ENCODE measurements at regions not wholly inside any gene's neighbourhood (a gene's known extent, or its start where the extent isn't known, plus 50 kb on each side); places are given as distances from the start of the nearest gene placed in this dataset.
A peak's percentile ranks its signal among the peaks of the same experiment; 100 is the strongest.
"Not testable (repeated sequence)": the region's sequence is repeated elsewhere in the genome, so short reads cannot be mapped to it uniquely, and the experiment has no call there.

DNA sequence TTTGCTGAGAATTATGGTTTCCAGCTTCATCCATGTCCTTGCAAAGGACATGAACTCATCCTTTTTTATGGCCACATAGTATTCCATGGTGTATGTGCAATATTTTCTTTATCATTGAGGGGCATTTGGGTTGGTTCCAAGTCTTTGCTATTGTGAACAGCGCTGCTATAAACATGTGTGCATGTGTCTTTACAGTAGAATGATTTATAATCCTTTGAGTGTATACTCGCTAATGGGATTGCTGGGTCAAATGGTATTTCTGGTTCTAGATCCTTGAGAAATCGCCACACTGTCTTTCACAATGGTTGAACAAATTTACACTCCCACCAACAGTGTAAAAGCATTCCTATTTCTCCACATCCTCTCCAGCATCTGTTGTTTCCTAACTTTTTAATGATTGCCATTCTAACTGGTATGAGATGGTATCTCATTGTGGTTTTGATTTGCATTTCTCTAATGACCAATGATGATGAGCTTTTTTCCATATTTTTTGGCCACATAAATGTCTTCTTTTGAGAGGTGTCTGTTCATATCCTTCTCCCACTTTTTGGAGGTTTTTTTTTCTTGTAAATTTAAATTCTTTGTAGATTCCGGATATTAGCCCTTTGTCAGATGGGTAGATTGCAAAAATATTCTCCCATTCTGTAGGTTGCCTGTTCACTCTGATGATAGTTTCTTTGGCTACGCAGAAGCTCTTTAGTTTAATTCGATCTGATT is 180.1 kb downstream of the PLPPR4 start:
- not testable (repeated sequence) for DNase-seq (ENCODE audit: low read depth)

DNA sequence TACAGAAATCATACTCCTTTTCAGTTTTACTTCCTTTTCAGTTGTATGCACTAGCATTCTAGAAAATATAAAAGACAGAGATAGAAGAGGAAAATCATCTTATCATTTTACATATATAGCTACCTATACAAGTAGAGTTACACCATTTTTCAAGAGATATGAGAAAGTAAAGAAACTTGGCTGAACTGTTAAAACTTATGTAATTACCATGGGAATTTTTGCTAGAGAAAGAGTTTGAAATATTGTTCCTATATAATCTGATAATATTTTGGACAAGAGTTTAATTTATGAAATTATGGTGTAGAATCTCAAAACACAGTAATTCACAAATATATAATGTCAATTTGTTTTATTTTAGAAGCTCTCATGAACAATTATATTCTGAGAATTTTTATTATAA is 180.8 kb downstream of the PLPPR4 start:
- no peak for DNase-seq (ENCODE audit: low read depth)

DNA sequence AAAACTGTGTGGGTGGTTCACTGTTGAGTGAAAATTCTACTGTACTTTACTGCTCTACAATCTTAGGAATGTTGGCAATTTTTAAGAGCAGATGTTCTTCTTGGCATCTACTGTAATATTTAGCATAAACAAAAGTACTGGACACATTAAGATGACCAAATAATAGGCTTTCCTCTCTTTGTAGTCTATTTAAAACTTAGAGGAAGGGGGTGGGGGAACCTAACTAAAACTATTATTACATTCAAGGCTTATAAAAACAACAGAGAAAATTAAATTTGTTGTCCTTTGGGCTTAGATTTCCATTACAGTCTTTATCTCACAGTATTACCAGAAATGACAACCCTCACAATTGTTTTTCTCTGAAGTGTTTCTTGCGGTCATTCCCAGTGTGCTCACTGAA is 181.2 kb downstream of the PLPPR4 start:
- peak; percentile 51 for DNase-seq (ENCODE audit: low read depth)

DNA sequence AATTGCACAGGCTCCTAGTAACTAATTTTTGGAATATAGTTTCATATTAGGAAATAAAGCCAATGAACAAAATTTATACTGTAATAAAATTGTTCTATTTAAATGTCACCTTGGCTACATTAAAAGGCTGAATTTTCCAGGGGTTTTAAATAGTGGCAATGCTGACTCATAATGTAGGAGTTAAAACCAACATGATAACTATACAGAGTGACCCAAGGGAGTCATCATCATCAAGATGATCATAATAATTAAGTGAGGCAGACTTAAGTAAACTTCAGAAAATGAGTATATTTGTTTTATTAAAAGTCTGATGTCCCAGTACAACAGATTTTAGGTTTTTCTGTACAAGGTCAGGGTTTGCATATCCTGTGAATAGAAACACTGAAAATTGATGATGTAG is 183.4 kb downstream of the PLPPR4 start:
- no peak for DNase-seq (ENCODE audit: low read depth)

DNA sequence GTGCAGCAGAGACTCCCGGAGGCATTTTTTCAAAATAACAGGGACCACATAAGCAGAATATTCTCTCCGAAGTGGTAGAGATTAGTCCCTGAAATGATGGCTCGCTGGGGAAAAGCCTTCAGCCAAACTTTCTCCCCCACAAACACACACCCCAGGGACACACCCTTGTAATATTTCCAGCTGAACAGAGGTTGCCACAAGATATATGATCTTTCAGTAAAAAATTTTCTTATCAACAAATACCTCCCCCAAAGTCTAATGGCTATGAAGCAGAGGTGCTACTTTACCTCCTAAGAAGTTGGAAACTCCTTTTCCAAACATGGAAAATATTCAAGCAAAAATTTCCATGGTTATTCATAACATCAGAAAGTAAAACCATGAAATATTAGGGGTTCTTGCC is 190.2 kb upstream of the PALMD start:
- no peak for DNase-seq (ENCODE audit: low read depth)

DNA sequence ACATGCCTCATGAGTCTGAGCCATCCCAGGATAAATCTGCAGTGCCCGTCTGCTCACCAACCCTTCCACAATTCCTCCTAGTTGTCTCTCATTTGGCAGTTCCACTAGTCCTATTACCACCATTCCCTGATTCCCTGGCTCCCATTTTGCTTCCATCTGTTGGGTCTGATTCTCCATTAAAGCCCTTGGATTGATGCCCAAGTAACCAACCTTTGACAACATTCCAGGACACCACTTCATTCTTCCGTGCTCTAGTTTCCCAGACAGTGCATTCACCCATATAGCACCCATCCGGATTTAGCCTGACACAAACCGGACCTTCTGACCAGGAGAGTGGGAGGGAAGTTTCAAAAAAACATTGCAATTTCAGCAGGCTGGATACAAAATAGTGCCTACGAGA is 189.4 kb upstream of the PALMD start:
- peak; percentile 85 for DNase-seq (ENCODE audit: low read depth)

DNA sequence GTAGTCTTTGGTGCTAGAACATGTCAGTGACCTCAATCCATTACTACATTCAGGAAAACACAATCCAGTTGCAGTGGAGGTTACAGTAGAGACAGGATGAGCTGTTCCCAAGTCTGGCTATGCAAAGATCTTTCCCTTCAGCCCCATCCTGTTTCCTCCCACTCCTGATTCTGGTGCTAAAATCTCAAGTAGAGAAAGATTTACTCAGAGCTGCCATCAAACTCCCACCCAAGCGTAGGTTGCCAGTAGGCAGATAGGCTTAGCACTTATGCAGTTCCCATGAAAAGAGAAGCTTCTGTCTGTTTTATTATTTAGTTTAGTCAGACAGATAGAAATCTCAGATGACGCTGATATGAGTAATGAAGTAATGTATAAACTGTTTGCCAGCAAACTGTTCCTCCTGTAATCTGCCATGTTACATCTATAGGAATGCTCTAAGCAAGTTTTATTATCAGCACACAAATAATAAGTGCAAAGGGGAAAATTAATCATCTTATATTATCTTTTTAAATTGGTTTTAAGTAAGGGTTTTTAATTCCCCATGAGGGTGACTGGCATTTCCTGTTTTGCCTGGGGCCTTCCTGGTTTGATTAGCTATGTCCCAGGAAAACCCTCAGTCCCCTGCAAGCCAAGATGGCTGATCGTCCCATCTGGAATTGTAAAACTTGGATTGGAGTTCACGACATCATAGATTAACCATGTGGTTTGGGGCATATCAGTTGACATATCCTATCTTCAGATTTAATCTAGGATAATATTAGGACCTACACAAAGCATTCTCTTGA is 188.3 kb upstream of the PALMD start:
- DNase-seq (ENCODE audit: low read depth), result peak; percentile 91

DNA sequence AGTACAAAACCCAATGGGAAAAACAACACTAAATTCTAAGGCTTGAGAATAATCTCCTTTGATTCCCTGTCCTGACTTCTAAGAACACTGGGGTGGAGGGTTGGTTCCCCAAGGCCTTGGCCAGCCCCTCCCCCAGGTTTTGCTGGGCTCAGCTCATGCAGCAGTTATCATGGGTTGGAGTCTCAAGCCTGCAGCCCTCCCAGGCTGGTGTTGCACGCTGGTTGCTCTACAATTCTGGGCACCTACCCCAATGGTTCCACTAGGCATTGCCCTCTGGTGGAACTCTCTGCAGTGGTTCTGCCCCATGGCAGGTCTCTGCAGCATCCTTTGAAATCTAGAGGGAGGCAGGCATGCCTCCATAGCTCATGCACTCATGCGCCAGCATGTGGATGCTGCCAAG is 184.4 kb upstream of the PALMD start:
- DNase-seq (ENCODE audit: low read depth), result no peak

DNA sequence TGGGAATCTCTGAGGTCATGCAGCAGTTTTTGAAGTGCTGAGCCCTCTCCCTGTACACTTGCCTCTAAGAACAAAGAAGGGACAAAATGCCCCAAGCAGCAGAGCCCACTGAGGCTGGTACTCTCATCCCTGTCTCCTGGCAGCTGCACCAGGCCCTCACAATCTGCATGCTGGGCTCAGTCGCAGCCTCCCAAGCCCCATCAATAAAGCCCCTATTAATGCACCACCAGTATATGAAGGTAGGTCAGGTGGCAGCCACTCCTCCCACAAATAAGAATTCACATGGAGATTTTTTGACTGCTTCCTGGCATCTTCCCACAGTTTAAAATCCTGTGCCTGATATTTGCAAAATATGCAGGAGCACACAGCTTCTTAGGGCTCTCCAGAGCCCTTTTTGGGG is 181.2 kb upstream of the PALMD start:
- DNase-seq (ENCODE audit: low read depth), result no peak

DNA sequence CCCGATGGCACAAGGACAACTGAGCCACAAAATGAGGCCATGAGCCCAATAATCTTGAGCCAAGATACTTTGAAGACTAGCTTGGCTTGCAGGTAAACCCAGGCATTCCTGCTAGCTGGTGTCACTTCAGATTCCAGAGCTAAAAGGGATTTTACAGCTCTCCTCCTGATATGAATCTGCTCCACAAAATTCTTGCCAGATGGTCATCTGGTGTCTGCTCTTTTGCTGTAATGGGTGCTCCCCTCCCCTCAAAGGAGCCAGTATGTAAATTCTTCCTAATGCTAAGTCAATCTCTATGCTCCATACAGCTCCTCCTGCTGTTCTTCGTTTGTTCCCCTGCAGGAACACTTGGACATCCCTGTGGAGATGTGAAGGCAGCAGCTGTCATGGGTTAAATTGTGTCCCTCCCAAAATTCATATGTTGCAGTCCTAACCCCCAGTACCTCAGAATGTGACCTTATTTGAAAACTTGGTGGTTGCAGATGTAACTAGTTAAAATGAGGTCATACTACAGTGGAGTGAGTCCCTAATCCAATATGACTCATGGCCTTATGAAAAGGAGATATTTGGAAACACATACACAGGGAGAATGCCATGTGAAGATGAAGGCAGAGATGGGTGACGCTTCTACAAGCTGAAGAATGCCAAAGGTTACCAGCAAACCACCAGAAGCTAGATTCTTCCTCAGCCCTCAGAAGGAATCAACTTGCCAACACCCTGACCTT is 180.6 kb upstream of the PALMD start:
- DNase-seq (ENCODE audit: low read depth), result peak; percentile 85

DNA sequence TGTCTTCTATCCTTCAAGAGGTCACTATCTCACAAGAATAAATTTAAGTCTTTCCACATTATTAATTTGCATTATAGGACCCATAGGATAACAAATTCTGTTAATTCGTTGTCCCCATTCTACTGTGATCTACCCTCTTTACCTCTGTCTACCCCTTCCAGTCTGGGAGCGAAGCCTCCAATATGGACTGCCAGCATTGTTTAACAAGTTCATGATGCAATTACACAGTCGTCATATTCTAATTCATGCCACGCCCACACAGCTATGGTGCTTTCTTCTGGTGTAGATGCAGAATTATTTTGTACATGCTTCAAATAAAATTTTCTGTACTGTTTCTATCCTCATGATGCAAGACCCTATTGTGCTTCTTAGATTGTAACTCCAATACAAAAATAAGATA is 178.3 kb upstream of the PALMD start:
- no peak for DNase-seq (ENCODE audit: low read depth)

DNA sequence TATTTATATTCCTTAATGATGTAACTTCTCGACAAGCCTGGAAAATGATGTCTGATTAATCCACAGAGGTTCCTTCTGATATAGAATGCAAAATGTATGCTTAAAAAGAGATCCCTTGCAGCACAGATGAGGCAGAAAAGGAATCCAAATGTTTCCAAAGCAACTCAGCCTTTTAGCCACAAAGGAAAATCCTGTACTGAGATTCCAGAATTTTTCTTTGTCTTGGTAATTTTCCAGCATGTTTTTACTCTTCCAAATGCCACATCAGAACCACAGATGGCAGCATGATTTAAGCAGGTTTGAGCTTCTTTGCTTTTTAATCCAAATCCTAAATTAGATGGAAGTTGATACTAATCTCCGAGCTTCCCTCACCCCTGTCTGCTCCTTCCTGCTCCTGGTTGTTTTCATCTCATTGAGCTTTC is 176.4 kb upstream of the PALMD start:
- peak; percentile 63 for DNase-seq (ENCODE audit: low read depth)

DNA sequence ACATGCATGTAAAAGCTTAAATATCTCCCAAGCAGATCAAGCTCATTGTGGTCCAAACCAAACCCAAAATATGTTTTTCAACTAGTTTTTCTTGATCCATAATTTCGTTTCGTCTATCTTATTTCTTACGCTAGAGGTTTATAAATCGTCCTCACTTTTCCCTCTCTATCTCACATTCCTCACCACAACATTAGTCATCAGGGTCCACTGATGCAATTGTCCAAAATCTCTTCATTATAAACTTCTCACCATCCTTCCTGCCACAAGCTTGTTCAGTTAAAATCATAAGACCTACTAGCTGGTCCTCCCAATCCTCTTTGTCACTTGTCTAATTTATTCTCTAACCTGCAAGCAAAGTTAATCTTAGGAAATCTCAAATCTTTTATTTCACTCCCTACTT is 173.0 kb upstream of the PALMD start:
- peak; percentile 17 for DNase-seq (ENCODE audit: low read depth)

DNA sequence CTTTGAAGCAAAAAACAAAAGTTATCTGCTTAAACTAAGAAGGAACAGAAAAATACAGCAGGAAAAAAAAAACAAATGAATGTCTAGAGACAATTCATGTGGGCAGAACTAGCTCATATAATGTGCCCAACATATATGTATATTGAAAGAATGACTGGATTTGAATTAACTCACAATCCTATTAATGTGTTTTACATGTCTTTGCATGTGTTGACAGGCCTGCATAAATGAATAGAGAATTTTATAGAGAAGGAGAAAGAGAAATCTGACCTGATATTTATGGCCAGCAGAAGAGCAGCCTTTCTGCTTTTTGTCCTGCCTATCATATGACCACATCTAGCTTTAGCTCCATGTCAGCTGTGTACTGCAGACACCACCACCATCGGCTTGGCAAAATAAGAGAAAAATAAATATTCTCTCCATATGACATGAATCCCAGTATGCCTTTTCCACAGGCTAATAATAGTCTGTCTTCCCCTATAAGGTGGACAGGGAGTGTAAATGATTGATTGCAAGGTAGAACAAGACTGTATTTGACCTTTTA is 171.5 kb upstream of the PALMD start:
- DNase-seq (ENCODE audit: low read depth), result no peak

DNA sequence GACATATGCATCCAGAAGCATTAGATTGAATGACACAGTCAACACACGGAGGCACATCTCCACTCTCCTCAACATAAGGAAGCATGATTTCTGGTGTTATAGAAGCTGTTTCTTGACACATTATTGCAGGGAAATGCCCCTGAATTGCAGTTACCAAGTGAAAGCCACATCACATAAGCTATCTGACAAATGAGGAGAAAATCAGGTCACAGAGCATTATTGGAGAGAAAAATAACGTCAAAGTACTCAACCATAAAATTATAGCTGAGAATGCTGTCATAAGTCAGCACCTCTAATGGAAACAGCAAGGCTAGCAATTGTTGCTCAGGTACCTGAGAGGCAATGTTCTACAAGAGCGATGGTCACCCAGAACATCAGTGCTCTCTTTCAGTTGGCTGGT is 169.9 kb upstream of the PALMD start:
- DNase-seq (ENCODE audit: low read depth), result no peak

DNA sequence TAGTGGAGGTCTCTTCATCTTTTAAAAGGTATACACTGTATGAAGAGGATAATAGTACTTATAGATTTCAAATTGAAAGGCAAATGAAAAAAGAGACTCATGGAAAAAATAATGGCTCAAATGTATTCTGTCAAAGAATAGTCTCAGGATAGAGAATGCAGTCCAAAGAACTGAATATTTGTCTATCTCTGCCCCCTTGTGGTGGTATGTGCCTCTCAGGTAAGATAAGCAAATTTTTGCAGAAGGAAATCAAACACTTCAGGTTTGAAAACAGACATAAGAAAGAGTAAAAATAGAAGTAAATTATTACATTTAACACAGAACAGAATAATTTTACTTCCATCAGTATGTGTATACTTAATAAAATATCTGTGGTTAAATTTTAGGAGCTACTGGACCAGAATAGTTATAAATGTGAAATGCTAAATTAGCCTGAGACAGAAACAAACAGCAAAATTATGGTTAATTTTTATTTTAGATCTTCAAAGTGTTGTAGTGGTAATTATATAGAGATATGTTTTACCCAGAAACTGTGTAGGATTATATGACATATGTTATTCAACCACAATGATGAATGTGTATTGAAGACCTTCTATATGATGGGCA is 164.4 kb upstream of the PALMD start:
- DNase-seq (ENCODE audit: low read depth), result peak; percentile 60

DNA sequence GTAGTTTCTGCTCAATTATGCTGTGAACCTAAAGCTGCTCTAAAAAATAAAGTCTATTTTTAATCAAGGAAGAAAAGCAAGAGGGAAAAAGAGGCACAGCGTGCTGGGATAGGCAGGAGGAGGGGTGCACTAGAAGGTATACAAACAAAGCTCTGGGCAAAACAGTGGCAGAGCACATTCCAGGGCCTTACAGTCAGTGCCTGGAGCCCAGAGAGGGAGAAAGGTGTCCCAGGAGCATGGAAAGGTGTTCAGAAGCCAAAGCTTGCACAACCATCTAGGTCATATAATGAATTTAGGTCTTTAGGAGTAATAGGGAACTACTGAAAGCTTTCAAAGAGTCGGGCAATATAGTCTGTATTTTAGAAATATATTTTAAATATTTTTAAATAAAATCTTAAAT is 163.6 kb upstream of the PALMD start:
- no peak for DNase-seq (ENCODE audit: low read depth)

DNA sequence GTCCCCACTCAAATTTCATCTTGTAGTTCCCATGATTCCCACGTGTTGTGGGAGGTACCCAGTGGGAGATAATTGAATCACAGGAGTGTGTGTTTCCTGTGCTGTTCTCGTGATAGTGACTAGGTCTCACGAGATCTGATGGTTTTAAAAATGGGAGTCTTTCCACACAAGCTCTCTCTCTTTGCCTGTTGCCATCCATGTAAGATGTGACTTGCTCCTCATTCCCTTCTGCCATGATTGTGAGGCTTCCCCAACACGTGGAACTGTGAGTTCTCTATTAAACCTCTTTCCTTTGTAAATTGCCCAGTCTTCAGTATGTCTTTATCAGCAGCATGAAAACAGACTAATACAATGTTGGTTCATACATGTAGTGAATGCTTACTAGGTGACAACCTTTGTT is 163.2 kb upstream of the PALMD start:
- DNase-seq (ENCODE audit: low read depth), result no peak

DNA sequence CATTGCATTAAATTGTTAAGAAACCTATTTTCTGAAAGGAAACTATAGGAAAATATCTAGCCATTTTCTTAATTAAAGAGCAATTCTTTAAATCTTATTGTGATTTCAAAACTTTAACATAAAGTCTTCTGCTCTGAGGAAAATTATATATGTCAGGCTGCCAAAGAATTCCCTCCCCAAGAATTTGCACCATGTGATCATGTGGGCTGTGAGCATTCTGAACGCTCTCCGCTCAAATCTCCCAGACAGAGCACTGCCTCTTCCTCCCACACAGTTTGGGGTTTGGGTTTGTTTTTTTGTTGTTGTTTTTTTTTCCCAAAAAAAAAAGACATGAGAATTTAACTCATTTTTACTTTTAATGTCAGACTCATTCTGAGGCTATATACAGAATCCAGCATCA is 155.9 kb upstream of the PALMD start:
- no peak for DNase-seq (ENCODE audit: low read depth)

DNA sequence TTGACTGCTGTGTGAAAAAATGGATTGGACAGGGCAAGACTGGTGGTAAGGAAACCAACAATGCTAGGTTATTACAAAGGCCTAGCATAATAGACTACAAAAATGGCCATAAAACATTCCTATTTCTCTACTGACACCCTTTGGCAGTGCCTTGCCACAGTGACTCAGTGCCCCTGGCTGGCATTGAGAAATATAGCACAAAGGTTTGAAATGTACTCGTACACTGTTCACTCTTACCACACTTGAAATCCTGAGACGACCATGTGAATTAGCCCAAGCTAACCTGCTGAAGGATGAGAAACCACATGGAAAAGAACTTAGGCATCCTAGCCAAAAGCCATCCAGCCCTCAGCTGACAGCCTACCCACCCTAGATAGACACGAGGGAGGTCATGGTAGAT is 149.8 kb upstream of the PALMD start:
- DNase-seq (ENCODE audit: low read depth), result no peak

DNA sequence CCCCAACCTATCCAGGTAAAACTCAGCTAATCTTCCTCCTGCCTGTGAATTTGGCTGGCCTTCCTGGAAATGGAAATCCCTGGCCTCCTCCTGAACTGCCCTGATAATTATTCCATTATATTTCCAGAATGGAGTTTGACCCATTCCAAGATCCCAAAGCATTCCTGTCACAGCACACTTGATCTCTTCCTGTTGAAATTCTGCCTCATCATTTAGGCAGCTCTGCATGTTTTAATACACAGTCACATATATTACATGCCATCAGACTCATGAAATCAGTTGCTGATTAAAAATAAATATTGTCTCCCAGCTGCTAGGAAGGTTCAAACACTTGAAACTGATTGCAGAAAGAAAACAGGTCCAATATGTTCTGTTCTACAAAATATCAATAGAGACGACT is 148.2 kb upstream of the PALMD start:
- DNase-seq (ENCODE audit: low read depth), result no peak

DNA sequence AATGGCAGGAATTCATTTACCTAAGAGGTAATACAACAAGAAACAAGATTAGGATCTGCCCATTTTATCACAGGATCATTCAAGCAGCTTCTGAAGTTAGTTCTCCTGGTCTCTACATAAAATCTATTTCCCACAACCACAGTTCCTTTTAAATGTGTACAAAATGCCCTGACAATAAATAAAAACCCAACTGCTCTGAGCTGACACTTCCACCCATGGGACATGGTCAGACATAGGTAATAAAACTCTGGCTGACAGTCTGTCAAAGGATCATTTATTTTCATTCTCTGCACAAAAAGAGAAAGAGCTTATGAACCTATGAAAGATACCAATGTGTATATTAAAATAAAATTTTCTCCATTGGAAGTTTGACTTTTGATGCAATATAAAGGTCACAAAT is 145.4 kb upstream of the PALMD start:
- no peak for DNase-seq (ENCODE audit: low read depth)
